HCEC 1CT (cell line): ENCODE measurements at regions not wholly inside any gene's neighbourhood (a gene's known extent, or its start where the extent isn't known, plus 50 kb on each side); places are given as distances from the start of the nearest gene placed in this dataset.
"Not testable (repeated sequence)": the region's sequence is repeated elsewhere in the genome, so short reads cannot be mapped to it uniquely, and the experiment has no call there.

ENCODE experiments used
- DNase-seq: peaks from one replicate; pipeline ENCODE4 v3.0.0-alpha.2; 2017

DNA sequence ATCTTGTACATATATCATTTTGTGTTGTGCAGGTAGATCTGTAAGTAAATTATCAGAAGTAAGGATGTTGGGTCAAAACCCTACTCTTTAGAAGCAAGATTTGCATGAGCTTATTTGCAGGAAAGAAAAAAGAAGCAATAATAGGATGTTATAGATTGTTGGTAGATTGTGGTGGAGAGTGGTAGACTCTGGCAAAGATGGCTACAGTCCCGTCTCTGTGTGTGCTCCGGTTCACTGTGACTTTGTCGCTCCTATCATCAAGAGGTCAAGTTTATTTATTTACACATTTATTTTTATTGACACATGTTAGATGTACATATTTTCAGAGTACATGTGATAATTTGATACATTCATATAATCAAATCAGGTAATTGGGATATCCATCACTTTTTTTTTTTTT is 81.0 kb upstream of the NDUFV2 start:
- DNase-seq, result no peak

- no peak for DNase-seq
Measured at GRCh38 chr18:9022397-9023155, 79.9 kb upstream of the NDUFV2 start.

- DNase-seq, result not testable (repeated sequence)
Measured at GRCh38 chr18:9024031-9024646, 78.4 kb upstream of the NDUFV2 start.

GRCh38 chr18:9025091-9025838 is 77.2 kb upstream of the NDUFV2 start:
- DNase-seq, result peak; percentile 76

DNA sequence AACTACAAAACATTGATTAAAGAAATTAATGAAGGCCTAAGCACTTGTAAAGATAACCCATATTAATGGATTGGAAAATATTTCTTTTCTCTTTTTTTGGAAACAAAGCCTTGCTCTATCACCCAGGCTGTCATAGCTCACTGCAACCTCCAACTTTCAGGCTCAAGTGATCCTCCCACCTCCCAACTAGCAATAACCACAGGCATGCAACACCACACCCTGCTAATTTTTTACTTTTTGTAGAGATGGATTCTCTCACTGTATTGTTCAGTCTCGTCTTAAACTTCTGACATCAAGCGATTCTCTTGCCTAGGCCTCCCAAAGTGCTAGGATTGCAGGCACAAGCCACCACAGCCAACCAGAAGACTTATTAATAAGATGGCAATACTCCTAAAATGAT is 73.4 kb upstream of the NDUFV2 start:
- no peak for DNase-seq

DNA sequence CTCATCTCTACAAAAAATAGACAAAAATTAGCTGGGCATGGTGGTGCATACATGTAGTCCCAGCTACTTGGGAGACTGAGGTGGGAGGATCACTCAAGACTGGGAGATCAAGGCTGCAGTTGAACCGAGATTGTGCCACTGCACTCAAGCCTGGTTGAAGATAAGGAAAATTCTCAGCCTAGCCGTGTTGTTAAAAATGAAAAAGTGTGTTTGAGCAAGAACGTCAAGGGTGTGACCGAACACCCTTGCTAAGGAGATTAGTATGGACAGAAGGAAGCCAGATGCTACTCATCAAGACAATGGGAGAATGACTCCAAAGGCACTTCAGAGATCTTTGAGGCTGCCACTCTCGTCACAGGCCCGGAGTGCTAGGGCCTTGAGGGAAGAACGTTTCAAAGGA is 70.0 kb upstream of the NDUFV2 start:
- no peak for DNase-seq

GRCh38 chr18:9038277-9038871 is 64.1 kb upstream of the NDUFV2 start:
- no peak for DNase-seq

DNA sequence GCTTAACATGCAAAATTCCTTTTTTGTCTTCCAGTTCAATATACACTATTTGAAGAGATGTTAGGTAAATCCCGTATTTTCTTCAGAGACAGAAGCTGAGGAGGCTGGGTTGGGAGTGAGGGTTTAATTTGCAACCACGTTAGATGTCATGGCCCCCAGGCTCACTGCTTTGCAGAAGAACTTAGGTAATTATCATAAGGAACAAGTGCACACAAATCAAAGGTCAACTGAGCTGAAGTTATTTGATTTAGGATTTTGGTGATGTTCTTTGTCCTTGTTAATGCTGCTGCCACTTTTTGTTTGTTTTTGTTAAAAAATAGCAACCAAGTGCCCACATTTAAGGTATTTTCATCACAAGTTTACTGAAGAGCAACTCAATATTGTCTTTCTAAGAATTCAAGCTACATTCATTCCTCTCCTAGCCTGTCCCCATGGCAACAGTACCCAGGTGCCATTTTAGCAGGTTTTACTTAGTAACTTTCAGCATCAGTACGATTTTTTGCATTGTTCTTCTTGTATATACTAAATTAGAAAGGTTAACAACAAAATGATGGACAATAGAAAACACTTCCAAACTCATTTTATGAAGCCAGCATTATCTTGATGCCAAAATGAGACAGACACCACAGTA is 62.9 kb upstream of the NDUFV2 start:
- DNase-seq, result no peak

- no peak for DNase-seq
Measured at GRCh38 chr18:9042766-9043481, 59.6 kb upstream of the NDUFV2 start.

- no peak for DNase-seq
Measured at GRCh38 chr18:9043581-9043980, 58.9 kb upstream of the NDUFV2 start.

GRCh38 chr18:9047715-9048114 is 54.8 kb upstream of the NDUFV2 start:
- DNase-seq, result no peak

DNA sequence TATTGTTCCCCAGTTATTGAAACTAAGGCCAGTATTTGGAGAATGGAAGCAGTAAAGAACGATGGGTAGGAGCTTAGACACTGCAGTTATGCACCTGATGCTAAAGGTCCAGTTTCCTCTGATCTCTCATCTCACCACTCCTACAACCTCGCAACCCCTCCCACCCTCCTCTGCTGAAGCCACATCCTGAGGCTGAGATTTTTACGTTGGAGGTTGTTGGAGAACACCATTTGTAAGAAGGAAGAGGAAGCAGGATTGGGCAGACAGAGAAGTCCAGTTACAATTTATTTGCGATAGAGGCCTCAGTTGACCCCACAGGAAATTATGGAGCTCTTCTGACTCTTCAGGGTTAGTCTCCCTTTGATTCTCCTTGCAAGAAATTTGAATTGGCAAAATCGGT is 54.3 kb upstream of the NDUFV2 start:
- no peak for DNase-seq

DNA sequence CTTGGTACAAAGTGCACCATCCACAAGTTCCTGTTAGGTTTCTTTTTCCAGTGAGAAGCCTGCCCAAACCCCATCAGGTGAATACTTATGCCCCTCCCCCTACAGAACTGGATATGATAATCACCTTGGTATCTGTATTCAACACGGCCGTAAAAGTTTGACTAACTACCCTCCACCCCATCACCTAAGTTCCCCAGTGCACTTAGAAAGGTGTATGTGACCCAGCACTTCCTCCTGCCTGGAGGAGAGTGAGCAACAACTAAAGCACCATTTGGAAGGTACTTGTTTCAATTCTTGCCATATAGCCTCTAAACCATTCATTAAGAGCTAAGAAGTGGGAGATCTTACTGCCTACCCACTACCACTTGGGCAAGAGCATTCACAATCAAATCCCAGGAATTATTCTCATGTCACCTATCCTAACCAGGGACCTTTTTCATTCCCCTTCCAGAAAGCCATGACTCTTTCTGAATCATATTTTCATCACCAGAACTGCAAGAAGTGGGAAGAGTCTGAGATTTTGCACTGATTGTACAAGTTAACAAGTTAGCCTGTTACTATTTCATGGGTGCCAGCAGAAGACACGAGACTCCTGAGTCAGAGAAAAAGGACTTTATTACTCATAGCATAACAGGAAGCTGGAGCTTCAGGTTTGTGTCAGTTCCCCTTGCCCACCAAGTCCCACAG is 53.5 kb upstream of the NDUFV2 start:
- DNase-seq, result peak; percentile 84

- no peak for DNase-seq
Measured at GRCh38 chr18:9049495-9049809, 53.0 kb upstream of the NDUFV2 start.

- DNase-seq, result not testable (repeated sequence)
Measured at GRCh38 chr18:9050628-9051284, 51.7 kb upstream of the NDUFV2 start.
